Fibroblast of gingiva (primary cell): ENCODE measurements at regions not wholly inside any gene's neighbourhood (a gene's known extent, or its start where the extent isn't known, plus 50 kb on each side); places are given as distances from the start of the nearest gene placed in this dataset.

Experiments used
- DNase-seq: peaks from one replicate; pipeline ENCODE4 v3.0.0-alpha.2; 2011; ENCODE audit warnings: low read depth

- DNase-seq = no peak
These were observed 182.0 kb upstream of the IER5L start for GRCh38 chr9:129359916-129360536.

- no peak for DNase-seq
These were observed 181.2 kb upstream of the IER5L start for GRCh38 chr9:129359162-129359811.

GRCh38 chr9:129358621-129359154 is 180.6 kb upstream of the IER5L start:
- DNase-seq = no peak

- no peak for DNase-seq
These were observed 179.7 kb upstream of the IER5L start for GRCh38 chr9:129357773-129358245.

GRCh38 chr9:129356871-129357772 is 179.1 kb upstream of the IER5L start:
- DNase-seq = no peak

GRCh38 chr9:129355631-129356030 is 177.6 kb upstream of the IER5L start:
- DNase-seq = no peak

- DNase-seq = no peak
These were observed 176.4 kb upstream of the IER5L start for GRCh38 chr9:129354498-129354897.

- DNase-seq = peak; percentile 69
These were observed 175.8 kb upstream of the IER5L start for GRCh38 chr9:129353697-129354336.

- no peak for DNase-seq
These were observed 174.2 kb upstream of the IER5L start for GRCh38 chr9:129352146-129352865.

- no peak for DNase-seq
These were observed 173.6 kb upstream of the IER5L start for GRCh38 chr9:129351642-129352145.

- DNase-seq = no peak
These were observed 173.1 kb upstream of the IER5L start for GRCh38 chr9:129351058-129351641.

GRCh38 chr9:129350143-129350935 is 172.3 kb upstream of the IER5L start:
- DNase-seq = no peak

- no peak for DNase-seq
These were observed 171.5 kb upstream of the IER5L start for GRCh38 chr9:129349665-129349947.

GRCh38 chr9:129348890-129349664 is 171.0 kb upstream of the IER5L start:
- no peak for DNase-seq

- DNase-seq = peak; percentile 80
These were observed 169.5 kb upstream of the IER5L start for GRCh38 chr9:129347316-129348120.

- DNase-seq = no peak
These were observed 168.0 kb upstream of the IER5L start for GRCh38 chr9:129346046-129346445.

GRCh38 chr9:129344641-129345495 is 166.8 kb upstream of the IER5L start:
- DNase-seq = no peak
